Fibroblast of pulmonary artery (primary cell): ENCODE measurements at regions not wholly inside any gene's neighbourhood (a gene's known extent, or its start where the extent isn't known, plus 50 kb on each side); places are given as distances from the start of the nearest gene placed in this dataset.

ENCODE experiments used
- DNase-seq: peaks from one replicate; pipeline ENCODE4 v3.0.0-alpha.2; 2010; ENCODE audit warnings: low read depth
- H3K4me3 ChIP-seq: replicated peaks from 2 replicates; pipeline ENCODE4 v1.5.1; 2011; ENCODE audit warnings: low read depth, mild to moderate bottlenecking, control low read depth, low read length, moderate library complexity
- TF ChIP-seq, protein P1 (sequence below): IDR thresholded peaks from 2 replicates; pipeline ENCODE4 v1.5.1; 2011; ENCODE audit warnings: mild to moderate bottlenecking, control low read depth, low read length, inconsistent platforms; ENCODE audit errors: missing control alignments

DNA sequence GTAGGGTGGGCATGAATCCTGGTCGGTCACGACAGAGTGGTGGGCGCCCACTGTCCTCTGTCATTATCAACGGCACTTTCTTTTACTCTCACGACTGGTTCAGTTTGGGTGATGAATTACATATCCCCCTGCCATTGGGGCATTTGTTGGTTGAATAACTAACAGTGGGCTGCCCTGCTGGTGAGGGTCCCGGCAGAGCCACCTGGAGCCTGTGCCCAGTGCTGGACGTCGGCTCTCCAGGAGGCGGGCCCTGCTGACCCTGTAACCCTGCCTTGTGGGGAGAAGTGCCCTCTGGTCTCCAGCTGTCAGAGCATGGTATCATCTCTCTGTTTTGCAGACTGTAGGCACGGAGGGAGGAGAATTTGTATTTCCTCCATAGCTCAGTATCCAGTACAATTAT lies 199.1 kb downstream of the GLRX3 start:
- TF ChIP-seq, protein P1, sequence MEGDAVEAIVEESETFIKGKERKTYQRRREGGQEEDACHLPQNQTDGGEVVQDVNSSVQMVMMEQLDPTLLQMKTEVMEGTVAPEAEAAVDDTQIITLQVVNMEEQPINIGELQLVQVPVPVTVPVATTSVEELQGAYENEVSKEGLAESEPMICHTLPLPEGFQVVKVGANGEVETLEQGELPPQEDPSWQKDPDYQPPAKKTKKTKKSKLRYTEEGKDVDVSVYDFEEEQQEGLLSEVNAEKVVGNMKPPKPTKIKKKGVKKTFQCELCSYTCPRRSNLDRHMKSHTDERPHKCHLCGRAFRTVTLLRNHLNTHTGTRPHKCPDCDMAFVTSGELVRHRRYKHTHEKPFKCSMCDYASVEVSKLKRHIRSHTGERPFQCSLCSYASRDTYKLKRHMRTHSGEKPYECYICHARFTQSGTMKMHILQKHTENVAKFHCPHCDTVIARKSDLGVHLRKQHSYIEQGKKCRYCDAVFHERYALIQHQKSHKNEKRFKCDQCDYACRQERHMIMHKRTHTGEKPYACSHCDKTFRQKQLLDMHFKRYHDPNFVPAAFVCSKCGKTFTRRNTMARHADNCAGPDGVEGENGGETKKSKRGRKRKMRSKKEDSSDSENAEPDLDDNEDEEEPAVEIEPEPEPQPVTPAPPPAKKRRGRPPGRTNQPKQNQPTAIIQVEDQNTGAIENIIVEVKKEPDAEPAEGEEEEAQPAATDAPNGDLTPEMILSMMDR = no peak
- H3K4me3 ChIP-seq = no peak overlapping the region
- no peak for DNase-seq

DNA sequence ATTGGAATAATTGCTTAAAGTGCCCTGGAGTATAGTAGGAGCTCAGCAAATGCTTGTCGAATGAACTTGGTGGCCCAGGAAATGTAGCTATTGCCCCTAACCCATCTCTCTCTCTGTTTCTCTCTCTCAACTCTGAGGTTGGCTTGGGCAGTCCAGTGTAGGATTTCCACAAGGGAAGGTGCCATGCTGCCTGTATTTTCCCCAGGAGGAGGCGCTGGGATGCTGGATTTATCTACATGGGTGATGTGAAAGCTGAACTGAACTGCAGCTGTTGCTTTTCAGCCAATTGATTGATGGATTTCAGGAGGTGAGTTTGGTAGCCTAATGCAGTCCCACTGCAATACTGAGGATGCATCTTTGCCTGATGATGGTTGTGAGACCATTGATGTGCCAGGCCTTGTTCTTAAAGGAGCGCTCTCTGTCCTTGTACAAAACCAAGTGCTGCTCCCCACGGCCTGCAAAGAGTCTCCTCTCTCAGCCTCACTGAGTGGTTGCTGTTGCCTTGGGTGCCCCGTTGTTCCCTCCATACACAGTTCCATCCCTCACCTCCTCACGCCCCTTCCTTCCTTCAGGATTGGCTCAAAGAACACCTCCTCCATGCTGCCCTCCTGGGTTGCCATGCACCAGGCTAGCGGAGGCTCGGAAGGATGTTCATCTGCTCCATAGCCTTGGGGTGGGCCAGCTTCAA lies 200.6 kb downstream of the GLRX3 start:
- DNase-seq = no peak
- H3K4me3 ChIP-seq = no peak overlapping the region
- TF ChIP-seq, protein P1 = no peak

DNA sequence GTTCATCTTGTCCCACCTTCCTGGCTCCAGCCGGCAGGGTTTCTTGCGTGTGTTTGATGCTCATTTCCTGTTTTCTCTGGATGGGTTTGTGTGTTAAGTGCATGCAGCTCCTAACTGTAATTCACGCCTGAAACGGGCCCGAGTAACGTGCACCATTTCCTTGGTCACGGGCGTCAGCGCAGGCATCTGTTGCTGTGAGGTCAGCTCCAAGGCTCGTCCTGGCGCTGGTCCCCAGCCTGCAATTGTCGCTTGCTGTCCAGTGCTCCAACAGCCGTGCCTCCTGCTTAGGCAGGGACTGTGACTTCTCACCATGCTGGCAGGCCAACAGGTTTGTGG lies 201.1 kb downstream of the GLRX3 start:
- DNase-seq = no peak
- TF ChIP-seq, protein P1 = no peak
- H3K4me3 ChIP-seq = no peak overlapping the region

DNA sequence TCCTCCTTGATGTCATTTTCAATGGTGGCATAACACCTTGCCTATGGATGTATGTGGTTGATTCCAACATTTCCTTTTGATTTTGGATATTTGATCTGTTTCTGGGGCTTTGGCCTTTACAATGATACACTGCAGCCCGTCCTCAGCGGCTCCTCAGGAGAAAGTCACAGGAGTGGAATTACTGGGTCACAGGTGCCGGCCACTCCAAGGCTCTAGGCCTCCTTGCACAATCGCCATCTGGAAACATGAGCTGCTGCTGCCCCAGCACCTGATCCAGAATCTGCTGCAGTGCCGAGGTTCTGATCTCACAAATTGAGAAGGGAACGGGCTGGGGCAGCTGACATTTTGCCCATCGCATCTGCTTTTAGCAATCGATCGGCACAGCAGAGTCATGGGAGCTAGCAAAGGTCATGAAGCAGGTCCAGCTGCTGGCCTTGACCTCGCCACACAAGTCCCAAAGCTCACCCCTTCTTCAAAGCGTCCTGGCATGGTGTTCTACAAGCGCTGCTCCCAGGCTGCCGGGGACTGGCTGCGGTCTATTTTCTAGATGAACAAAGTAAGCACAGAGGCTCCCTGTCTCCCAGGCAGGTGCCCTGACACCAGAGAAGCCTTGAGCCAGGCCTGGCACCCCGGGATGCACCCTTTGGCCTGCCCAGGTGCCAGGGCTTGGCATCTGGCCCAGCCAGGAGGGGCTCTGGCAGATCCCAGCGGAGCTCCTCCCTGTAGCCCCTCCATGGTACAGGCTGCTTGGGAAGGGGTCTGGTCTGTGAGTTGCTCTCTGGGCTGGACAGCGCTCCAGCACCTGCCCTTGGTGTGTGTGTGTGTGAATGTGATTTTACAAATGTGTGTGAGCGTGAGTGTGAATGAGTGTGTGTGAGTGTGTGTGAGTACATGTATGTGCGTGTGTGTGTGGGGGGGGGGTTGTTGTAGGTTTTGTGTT lies 201.8 kb downstream of the GLRX3 start:
- TF ChIP-seq, protein P1 = no peak
- DNase-seq = no peak
- no peak overlapping the region for H3K4me3 ChIP-seq

DNA sequence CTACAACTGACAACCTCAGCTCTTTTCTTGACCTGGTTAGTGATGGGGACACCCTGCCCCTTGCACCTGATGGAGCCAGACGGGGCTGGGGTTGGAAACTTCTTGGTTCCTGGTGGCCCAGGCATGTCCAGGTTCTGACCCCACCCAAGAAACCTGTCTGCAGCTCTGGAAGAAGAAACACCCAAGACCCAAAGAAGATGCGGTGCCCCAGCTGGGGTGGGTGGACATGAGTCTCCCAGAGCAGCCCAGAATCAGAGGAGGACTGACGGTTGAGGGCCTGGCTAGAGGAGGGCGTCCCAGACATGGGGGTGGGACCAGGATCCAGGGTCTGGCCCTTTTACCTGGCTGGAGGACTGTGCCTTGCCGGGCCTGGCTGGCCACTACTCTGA lies 202.4 kb downstream of the GLRX3 start:
- TF ChIP-seq, protein P1 = no peak
- no peak overlapping the region for H3K4me3 ChIP-seq
- DNase-seq = no peak

DNA sequence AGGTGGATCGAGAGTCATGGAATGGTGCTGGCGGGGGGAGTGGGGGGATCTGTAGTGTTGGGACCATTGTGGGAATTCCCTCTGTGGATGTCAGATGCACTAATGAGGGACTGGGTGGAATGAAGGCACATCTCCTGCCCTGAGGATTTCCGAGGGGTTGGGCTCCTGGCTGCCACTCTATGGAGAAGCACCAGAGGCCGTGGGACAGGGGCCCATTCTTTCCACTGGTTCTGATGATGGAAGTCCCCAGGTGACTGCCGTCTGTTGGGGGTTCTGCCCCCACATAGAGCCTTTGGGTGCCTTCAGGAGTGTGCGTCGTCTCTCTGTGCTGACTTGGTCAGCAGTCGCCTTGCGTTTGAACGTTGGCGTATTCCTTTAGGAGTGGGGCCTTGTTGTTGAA lies 202.9 kb downstream of the GLRX3 start:
- DNase-seq = no peak
- H3K4me3 ChIP-seq = no peak overlapping the region
- TF ChIP-seq, protein P1 = no peak
